ENCODE measurements at regions not wholly inside any gene's neighbourhood (a gene's known extent, or its start where the extent isn't known, plus 50 kb on each side); places are given as distances from the start of the nearest gene placed in this dataset.
"Not testable (repeated sequence)": the region's sequence is repeated elsewhere in the genome, so short reads cannot be mapped to it uniquely, and the experiment has no call there.

DNA sequence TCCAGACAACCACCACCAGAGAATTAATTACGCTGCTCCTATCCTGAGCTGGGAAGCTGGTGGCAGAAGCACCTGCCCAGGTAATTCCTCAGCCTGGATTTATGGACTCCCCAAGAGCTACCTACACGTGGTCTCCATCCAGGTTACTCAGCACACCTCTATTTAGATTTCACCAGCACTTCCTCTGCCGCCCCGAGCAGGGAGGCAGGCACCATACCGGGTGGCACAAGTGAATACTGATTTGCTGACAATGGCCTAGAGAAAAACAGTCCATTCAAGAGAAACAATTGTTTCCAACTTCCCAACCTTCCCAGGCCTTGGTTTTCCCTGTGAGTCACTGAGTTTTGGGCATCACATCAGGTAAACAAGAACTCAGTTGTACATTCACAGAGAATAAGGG lies 134.3 kb downstream of the MATN1 start:
- Histone ChIP-seq H3K4me3 (ENCODE audit: insufficient read depth, low read depth, low read length) (no peak overlapping the region), H3K27me3 (ENCODE audit: control insufficient read depth, insufficient read depth, low read length) (no peaks in the 10 kb centered on the region), H3K36me3 (replicated peaks; ENCODE audit: control insufficient read depth, insufficient read depth, low read length) (no peaks in the 10 kb centered on the region)
- no peak for DNase-seq

DNA sequence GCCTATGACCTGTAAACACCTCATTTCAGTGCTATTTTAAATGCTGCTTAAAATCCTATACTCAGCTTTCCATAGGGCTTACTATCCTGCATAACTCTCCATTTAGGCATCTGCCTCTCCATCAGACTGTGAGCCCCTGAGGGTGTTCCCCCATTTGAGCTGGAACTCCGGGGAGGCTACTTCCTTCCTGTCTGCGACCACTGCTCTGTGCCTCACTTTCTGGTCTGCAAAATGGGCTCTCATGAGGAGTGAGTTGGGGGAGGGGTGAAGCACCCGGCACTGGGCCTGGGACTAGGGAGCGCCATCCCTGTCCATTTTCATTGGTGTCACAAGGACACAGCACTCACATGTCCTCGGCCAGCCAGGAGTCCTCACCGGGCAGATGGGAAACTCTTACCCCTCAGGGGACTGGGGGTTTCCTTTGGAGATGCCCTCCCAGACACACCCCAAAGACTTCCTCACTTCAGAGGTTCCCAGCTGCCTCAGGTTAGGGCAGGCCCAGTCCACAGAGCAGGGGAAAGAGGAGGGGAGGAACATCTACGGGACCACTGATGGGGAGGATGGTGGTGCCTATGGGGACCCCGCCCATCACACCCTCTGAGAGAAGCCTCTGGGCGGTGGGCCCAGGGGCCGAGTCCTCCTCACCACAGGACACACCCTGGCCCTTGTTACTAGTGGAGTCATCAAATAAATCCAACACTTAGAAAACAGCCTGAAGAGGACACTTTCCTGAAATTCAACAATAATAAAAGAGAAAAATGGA lies 134.9 kb downstream of the MATN1 start:
- Histone ChIP-seq H3K36me3 (replicated peaks; ENCODE audit: control insufficient read depth, insufficient read depth, low read length) (no peaks in the 10 kb centered on the region), H3K27me3 (ENCODE audit: control insufficient read depth, insufficient read depth, low read length) (no peaks in the 10 kb centered on the region), H3K4me3 (ENCODE audit: insufficient read depth, low read depth, low read length) (no peak overlapping the region)
- no peak for DNase-seq

- H3K36me3 ChIP-seq (replicated peaks; ENCODE audit: control insufficient read depth, insufficient read depth, low read length), result no peaks in the 10 kb centered on the region
- peak; percentile 14 for DNase-seq
- H3K4me3 ChIP-seq (ENCODE audit: insufficient read depth, low read depth, low read length), result no peak overlapping the region
- H3K27me3 ChIP-seq (ENCODE audit: control insufficient read depth, insufficient read depth, low read length), result no peaks in the 10 kb centered on the region
Measured at GRCh38 chr1:30586671-30587070, 136.7 kb downstream of the MATN1 start.

DNA sequence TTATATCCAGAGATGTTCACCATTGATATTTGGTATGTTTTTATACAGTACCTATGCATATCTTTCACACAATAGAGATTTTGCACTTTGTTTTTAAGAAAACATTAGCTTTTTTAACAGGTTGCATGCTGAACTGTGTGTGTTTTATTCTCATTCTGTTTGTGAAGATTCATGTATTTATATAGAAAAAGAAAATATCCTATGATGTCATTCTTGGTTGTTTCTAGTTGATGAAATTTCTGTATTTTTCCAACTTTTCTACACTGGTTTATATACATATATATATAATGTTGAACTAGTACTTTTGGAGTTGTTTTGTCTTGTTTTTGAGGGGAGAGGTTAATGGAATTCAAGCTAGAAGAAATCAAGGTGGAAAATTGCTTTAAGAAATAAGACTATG lies 143.8 kb downstream of the MATN1 start:
- Histone ChIP-seq H3K27me3 (ENCODE audit: control insufficient read depth, insufficient read depth, low read length) (no peaks in the 10 kb centered on the region), H3K4me3 (ENCODE audit: insufficient read depth, low read depth, low read length) (no peak overlapping the region), H3K36me3 (replicated peaks; ENCODE audit: control insufficient read depth, insufficient read depth, low read length) (no peaks in the 10 kb centered on the region)
- no peak for DNase-seq

DNA sequence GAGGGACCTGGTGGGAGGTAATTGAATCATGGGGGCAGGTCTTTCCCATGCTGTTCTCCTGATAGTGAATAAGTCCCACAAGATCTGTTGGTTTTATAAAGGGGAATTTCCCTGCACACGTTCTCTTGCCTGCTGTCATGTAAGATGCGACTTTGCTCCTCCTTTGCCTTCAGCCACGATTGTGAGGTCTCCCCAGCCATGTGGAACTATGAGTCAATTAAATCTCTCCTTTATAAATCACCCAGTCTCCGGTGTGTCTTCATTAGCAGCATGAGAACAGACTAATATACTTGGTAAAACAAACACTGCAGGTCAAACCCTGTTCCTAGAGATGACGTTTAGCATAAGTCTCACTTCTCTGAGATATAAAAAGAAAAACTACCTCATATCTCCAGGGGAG lies 148.3 kb downstream of the MATN1 start:
- no peak overlapping the region for H3K4me3 ChIP-seq (ENCODE audit: insufficient read depth, low read depth, low read length)
- no peaks in the 10 kb centered on the region for H3K36me3 ChIP-seq (replicated peaks; ENCODE audit: control insufficient read depth, insufficient read depth, low read length)
- H3K27me3 ChIP-seq (ENCODE audit: control insufficient read depth, insufficient read depth, low read length), result no peaks in the 10 kb centered on the region
- DNase-seq, result no peak

DNA sequence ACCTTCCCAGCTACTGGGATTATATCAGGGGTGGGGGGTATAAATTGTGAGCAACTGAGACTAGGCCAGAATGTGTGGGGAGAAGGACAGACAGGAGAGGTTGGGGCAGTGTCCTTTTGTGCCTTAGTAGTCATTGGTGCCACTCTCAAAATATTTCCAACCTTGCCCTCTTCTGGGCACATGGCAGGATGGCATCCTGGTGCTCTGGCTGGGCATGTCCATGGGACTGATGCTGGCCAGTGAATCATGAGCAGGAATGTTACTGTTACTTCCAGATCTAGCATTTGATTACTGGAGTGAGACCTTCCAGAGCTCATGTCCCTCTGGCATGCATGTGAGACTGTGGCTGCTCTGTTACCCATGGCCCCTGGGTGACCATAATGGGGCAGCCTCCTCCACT lies 151.2 kb downstream of the MATN1 start:
- no peaks in the 10 kb centered on the region for H3K27me3 ChIP-seq (ENCODE audit: control insufficient read depth, insufficient read depth, low read length)
- DNase-seq, result no peak
- H3K36me3 ChIP-seq (replicated peaks; ENCODE audit: control insufficient read depth, insufficient read depth, low read length), result no peaks in the 10 kb centered on the region
- H3K4me3 ChIP-seq (ENCODE audit: insufficient read depth, low read depth, low read length), result no peak overlapping the region

- no peak overlapping the region for H3K4me3 ChIP-seq (ENCODE audit: insufficient read depth, low read depth, low read length)
- H3K36me3 ChIP-seq (replicated peaks; ENCODE audit: control insufficient read depth, insufficient read depth, low read length), result no peaks in the 10 kb centered on the region
- no peaks in the 10 kb centered on the region for H3K27me3 ChIP-seq (ENCODE audit: control insufficient read depth, insufficient read depth, low read length)
- no peak for DNase-seq
Measured at GRCh38 chr1:30571380-30571779, 152.0 kb downstream of the MATN1 start.

DNA sequence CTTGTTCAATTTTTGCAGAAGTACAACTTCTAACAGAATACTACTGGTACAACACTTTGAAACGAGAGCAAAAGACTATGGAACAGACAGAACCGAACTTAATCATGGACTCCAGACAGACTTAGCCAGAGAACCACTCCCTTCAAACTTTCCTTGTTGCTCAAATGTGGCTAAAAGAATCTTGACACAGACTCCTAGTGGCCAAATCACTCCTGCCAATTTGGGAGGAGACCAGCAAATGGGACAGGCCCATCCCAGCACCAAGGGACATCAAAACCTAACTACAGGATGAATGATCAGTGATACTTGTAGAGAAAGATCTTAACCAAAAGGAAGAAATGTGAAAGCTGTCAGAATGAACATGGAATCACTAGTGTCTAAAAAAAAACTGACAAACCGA lies 154.0 kb downstream of the MATN1 start:
- Histone ChIP-seq H3K4me3 (ENCODE audit: insufficient read depth, low read depth, low read length) (no peak overlapping the region), H3K27me3 (ENCODE audit: control insufficient read depth, insufficient read depth, low read length) (no peaks in the 10 kb centered on the region), H3K36me3 (replicated peaks; ENCODE audit: control insufficient read depth, insufficient read depth, low read length) (no peaks in the 10 kb centered on the region)
- DNase-seq, result no peak

- no peak for DNase-seq
- no peaks in the 10 kb centered on the region for H3K27me3 ChIP-seq (ENCODE audit: control insufficient read depth, insufficient read depth, low read length)
- H3K36me3 ChIP-seq (replicated peaks; ENCODE audit: control insufficient read depth, insufficient read depth, low read length), result no peaks in the 10 kb centered on the region
- H3K4me3 ChIP-seq (ENCODE audit: insufficient read depth, low read depth, low read length), result no peak overlapping the region
Measured at GRCh38 chr1:30562559-30562958, 160.8 kb downstream of the MATN1 start.

GRCh38 chr1:30551603-30552002 lies 171.8 kb downstream of the MATN1 start:
- DNase-seq, result no peak
- Histone ChIP-seq H3K4me3 (ENCODE audit: insufficient read depth, low read depth, low read length) (no peak overlapping the region), H3K27me3 (ENCODE audit: control insufficient read depth, insufficient read depth, low read length) (no peaks in the 10 kb centered on the region), H3K36me3 (replicated peaks; ENCODE audit: control insufficient read depth, insufficient read depth, low read length) (no peaks in the 10 kb centered on the region)

- DNase-seq, result no peak
- H3K27me3 ChIP-seq (ENCODE audit: control insufficient read depth, insufficient read depth, low read length), result no peaks in the 10 kb centered on the region
- no peak overlapping the region for H3K4me3 ChIP-seq (ENCODE audit: insufficient read depth, low read depth, low read length)
- no peaks in the 10 kb centered on the region for H3K36me3 ChIP-seq (replicated peaks; ENCODE audit: control insufficient read depth, insufficient read depth, low read length)
Measured at GRCh38 chr1:30550365-30551220, 172.8 kb downstream of the MATN1 start.

DNA sequence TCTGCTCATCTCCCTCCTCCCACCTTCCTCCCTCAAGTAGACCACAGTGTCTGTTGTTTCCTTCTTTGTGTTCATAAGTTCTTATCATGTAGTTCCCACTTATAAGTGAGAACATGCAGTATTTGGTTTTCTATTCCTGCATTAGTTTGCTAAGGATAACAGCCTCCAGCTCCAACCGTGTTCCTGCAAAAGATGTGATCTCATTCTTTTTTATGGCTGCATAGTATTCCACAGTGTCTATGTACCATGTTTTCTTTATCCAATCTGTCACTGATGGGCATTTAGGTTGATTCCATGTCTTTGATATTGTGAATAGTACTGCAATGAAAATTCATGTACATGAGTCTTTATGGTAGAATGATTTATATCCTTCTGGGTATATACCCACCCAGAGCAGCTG lies 173.5 kb downstream of the MATN1 start:
- not testable (repeated sequence) for DNase-seq; H3K4me3 ChIP-seq (ENCODE audit: insufficient read depth, low read depth, low read length); H3K36me3 ChIP-seq (replicated peaks; ENCODE audit: control insufficient read depth, insufficient read depth, low read length); H3K27me3 ChIP-seq (ENCODE audit: control insufficient read depth, insufficient read depth, low read length)

DNA sequence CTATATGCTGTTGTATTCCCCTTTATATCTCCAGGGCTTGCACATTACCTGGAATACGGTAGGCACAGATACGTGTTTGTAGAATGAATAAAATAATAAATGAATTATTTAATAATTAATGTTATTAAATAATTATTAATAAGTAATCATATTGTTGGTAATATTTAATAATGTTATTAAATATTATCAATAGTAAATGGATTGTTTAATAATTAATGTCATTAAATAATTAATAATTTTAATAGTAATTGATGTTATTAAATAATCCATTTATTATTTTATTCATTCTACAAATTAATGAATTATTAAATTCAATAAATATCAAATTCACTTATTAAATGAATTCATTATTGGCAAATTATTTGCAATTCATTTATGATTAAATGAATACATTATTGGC lies 175.1 kb downstream of the MATN1 start:
- no peak overlapping the region for H3K4me3 ChIP-seq (ENCODE audit: insufficient read depth, low read depth, low read length)
- no peak for DNase-seq
- no peaks in the 10 kb centered on the region for H3K36me3 ChIP-seq (replicated peaks; ENCODE audit: control insufficient read depth, insufficient read depth, low read length)
- no peaks in the 10 kb centered on the region for H3K27me3 ChIP-seq (ENCODE audit: control insufficient read depth, insufficient read depth, low read length)

DNA sequence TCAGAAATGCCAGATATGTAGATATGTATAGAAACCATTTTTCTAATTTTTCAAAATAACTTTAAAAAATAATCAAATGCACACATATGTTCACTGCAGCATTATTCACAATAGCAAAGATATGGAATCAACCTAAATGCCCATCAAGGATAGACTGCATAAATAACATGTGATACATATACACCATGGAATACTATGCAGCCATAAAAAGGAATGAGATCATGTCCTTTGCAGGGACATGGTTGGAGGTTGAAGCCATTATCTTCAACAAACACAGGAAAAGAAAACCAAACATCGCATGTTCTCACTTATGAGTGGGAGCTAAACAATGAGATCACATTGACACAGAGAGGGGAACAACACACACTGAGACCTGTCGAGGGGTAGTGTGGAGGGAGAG lies 176.1 kb downstream of the MATN1 start:
- H3K27me3 ChIP-seq (ENCODE audit: control insufficient read depth, insufficient read depth, low read length); H3K4me3 ChIP-seq (ENCODE audit: insufficient read depth, low read depth, low read length); H3K36me3 ChIP-seq (replicated peaks; ENCODE audit: control insufficient read depth, insufficient read depth, low read length); DNase-seq: not testable (repeated sequence)

DNA sequence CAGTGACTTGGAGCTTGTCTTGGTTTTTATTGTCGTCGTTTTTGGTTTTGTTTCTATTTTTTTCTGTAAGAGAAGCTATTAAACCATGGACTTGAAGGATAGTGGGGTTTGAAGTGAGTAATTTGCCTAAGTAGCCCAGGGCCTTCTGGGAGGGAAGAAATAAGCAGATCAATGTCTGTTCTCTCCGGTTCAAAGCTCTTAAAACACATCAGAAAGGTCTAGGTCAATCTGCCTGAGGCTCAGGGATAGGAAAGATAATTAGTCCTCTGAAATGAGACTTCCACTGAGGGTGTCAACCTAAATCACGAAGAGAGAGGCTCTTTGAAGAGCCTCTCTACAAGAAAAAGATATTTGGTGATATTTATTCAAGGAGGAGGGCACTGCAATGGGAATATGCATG lies 178.0 kb downstream of the MATN1 start:
- DNase-seq, result no peak
- H3K36me3 ChIP-seq (replicated peaks; ENCODE audit: control insufficient read depth, insufficient read depth, low read length), result no peaks in the 10 kb centered on the region
- no peaks in the 10 kb centered on the region for H3K27me3 ChIP-seq (ENCODE audit: control insufficient read depth, insufficient read depth, low read length)
- H3K4me3 ChIP-seq (ENCODE audit: insufficient read depth, low read depth, low read length), result no peak overlapping the region

Measured in H7 (cell line).